ENCODE measurements at regions not wholly inside any gene's neighbourhood (a gene's known extent, or its start where the extent isn't known, plus 50 kb on each side); places are given as distances from the start of the nearest gene placed in this dataset.

GRCh38 chr7:145644426-145645134 lies 472.0 kb upstream of the CNTNAP2 start:
- H3K4me3 ChIP-seq (ENCODE audit: low read depth, low read length) = no peak overlapping the region
- no peak for DNase-seq (ENCODE audit: low read depth)
- TF ChIP-seq, protein P1, sequence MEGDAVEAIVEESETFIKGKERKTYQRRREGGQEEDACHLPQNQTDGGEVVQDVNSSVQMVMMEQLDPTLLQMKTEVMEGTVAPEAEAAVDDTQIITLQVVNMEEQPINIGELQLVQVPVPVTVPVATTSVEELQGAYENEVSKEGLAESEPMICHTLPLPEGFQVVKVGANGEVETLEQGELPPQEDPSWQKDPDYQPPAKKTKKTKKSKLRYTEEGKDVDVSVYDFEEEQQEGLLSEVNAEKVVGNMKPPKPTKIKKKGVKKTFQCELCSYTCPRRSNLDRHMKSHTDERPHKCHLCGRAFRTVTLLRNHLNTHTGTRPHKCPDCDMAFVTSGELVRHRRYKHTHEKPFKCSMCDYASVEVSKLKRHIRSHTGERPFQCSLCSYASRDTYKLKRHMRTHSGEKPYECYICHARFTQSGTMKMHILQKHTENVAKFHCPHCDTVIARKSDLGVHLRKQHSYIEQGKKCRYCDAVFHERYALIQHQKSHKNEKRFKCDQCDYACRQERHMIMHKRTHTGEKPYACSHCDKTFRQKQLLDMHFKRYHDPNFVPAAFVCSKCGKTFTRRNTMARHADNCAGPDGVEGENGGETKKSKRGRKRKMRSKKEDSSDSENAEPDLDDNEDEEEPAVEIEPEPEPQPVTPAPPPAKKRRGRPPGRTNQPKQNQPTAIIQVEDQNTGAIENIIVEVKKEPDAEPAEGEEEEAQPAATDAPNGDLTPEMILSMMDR (IDR thresholded peaks at IDR 0.05; ENCODE audit: low read depth, low read length, missing control alignments) = no peak
- in situ Hi-C loops (cut with HindIII; ENCODE audit: low sequenced_read_pairs) = no loop called here

GRCh38 chr7:145643981-145644380 lies 472.6 kb upstream of the CNTNAP2 start:
- TF ChIP-seq, protein P1 (IDR thresholded peaks at IDR 0.05; ENCODE audit: low read depth, low read length, missing control alignments) = no peak
- in situ Hi-C loops (cut with HindIII; ENCODE audit: low sequenced_read_pairs) = no loop called here
- DNase-seq (ENCODE audit: low read depth) = no peak
- H3K4me3 ChIP-seq (ENCODE audit: low read depth, low read length) = no peak overlapping the region

DNA sequence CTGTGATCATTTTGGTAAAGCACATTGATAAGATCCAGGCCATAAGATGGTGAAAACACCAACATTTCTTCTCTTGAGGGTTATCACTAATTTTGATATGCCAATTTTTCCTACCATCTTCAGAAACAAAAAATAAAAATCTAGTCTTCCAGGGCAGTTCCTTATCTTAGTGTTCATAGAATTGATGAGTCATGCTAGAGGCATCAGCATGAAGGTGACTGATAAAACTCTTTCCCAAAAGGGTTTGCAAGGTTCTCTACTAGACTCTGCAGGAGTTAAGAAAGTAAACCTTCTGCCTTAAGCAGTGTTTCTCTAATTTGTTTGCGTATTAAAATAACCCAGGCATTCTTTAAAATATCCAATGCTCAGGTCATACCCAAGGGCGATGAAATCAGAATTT lies 483.1 kb upstream of the CNTNAP2 start:
- DNase-seq (ENCODE audit: low read depth) = no peak
- no peak overlapping the region for H3K4me3 ChIP-seq (ENCODE audit: low read depth, low read length)
- in situ Hi-C loops (cut with HindIII; ENCODE audit: low sequenced_read_pairs) = no loop called here
- TF ChIP-seq, protein P1 (IDR thresholded peaks at IDR 0.05; ENCODE audit: low read depth, low read length, missing control alignments) = no peak

DNA sequence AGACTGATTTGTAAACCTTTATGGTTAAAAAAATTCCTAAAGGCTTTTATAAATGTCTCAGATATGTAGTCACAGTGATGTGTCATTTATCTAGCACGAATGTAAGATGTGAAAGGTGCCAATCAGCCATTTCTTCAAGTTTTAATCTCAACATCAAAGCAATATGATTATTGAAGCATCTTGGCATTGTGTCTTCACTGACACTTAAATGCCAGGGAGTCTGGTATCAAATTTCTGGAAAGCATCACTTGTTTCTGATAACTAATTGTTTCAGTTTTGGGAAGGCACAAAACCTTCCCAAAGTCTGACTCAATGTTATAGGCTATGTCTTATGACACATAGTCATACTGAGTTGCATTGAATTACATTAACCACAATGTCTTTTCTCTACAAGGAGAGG lies 492.0 kb upstream of the CNTNAP2 start:
- in situ Hi-C loops (cut with HindIII; ENCODE audit: low sequenced_read_pairs) = no loop called here
- no peak for DNase-seq (ENCODE audit: low read depth)
- TF ChIP-seq, protein P1 (IDR thresholded peaks at IDR 0.05; ENCODE audit: low read depth, low read length, missing control alignments) = no peak
- H3K4me3 ChIP-seq (ENCODE audit: low read depth, low read length) = no peak overlapping the region

GRCh38 chr7:145605963-145606362 lies 510.6 kb upstream of the CNTNAP2 start:
- in situ Hi-C loops (cut with HindIII; ENCODE audit: low sequenced_read_pairs) = no loop called here
- DNase-seq (ENCODE audit: low read depth) = no peak
- TF ChIP-seq, protein P1 (IDR thresholded peaks at IDR 0.05; ENCODE audit: low read depth, low read length, missing control alignments) = no peak
- no peak overlapping the region for H3K4me3 ChIP-seq (ENCODE audit: low read depth, low read length)

DNA sequence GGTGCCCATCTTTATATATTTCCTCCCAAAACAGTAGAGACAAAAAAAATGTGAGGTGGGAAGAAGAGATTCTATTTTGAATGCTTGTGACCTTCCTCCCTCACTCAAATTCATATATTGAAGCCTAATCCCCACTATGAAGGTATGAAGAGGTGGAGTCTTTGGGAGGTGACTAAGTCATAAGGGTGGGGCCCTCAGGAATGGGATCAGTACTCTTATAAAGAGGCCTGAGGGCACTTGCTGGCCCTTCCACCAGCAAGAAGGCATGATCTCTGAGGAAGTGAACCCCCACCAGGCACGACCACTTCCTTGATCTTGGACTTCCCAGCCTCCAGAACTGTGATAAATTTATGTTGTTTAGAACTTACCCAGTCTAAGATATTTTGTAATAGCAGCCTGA lies 517.2 kb upstream of the CNTNAP2 start:
- in situ Hi-C loops (cut with HindIII; ENCODE audit: low sequenced_read_pairs) = no loop called here
- H3K4me3 ChIP-seq (ENCODE audit: low read depth, low read length) = no peak overlapping the region
- DNase-seq (ENCODE audit: low read depth) = no peak
- TF ChIP-seq, protein P1 (IDR thresholded peaks at IDR 0.05; ENCODE audit: low read depth, low read length, missing control alignments) = no peak

Data from astrocyte of the cerebellum (primary cell).